GM19397 (cell line): ENCODE measurements at regions not wholly inside any gene's neighbourhood (a gene's known extent, or its start where the extent isn't known, plus 50 kb on each side); places are given as distances from the start of the nearest gene placed in this dataset.

Experiments used
- ATAC-seq: cut with Tn5 transposase; IDR thresholded peaks from one replicate; pipeline ENCODE4 v1.9.1; 2021; ENCODE audit warnings: mild to moderate bottlenecking, moderate library complexity; ENCODE audit not compliant: unreplicated experiment

- ATAC-seq = no peak
Measured at GRCh38 chr5:125528881-125529280, 782.4 kb upstream of the ZNF608 start.

- ATAC-seq = no peak
Measured at GRCh38 chr5:125530833-125531615, 784.6 kb upstream of the ZNF608 start.

- ATAC-seq = no peak
Measured at GRCh38 chr5:125536095-125536494, 789.7 kb upstream of the ZNF608 start.

GRCh38 chr5:125536582-125536981, 790.1 kb upstream of the ZNF608 start:
- no peak for ATAC-seq

- ATAC-seq = no peak
Measured at GRCh38 chr5:125537661-125538060, 791.2 kb upstream of the ZNF608 start.

- no peak for ATAC-seq
Measured at GRCh38 chr5:125538469-125538868, 792.0 kb upstream of the ZNF608 start.

GRCh38 chr5:125541085-125541484, 794.6 kb upstream of the ZNF608 start:
- no peak for ATAC-seq

- ATAC-seq = no peak
Measured at GRCh38 chr5:125549322-125549911, 803.0 kb upstream of the ZNF608 start.

GRCh38 chr5:125550274-125550673, 803.8 kb upstream of the ZNF608 start:
- ATAC-seq = no peak

GRCh38 chr5:125551246-125551645, 804.8 kb upstream of the ZNF608 start:
- ATAC-seq = no peak

- ATAC-seq = no peak
Measured at GRCh38 chr5:125551797-125552196, 805.4 kb upstream of the ZNF608 start.

GRCh38 chr5:125552486-125552885, 806.0 kb upstream of the ZNF608 start:
- no peak for ATAC-seq

GRCh38 chr5:125554355-125554754, 807.9 kb upstream of the ZNF608 start:
- no peak for ATAC-seq

- ATAC-seq = no peak
Measured at GRCh38 chr5:125555591-125555990, 809.2 kb upstream of the ZNF608 start.

- no peak for ATAC-seq
Measured at GRCh38 chr5:125558016-125558415, 811.6 kb upstream of the ZNF608 start.

GRCh38 chr5:125558466-125558865, 812.0 kb upstream of the ZNF608 start:
- no peak for ATAC-seq

- ATAC-seq = no peak
Measured at GRCh38 chr5:125559296-125559695, 812.9 kb upstream of the ZNF608 start.

GRCh38 chr5:125560476-125561225, 814.2 kb upstream of the ZNF608 start:
- no peak for ATAC-seq

- ATAC-seq = no peak
Measured at GRCh38 chr5:125564317-125564975, 818.0 kb upstream of the ZNF608 start.

GRCh38 chr5:125574491-125575044, 828.1 kb upstream of the ZNF608 start:
- no peak for ATAC-seq
